Myocyte (in vitro differentiated cells): ENCODE measurements at regions not wholly inside any gene's neighbourhood (a gene's known extent, or its start where the extent isn't known, plus 50 kb on each side); places are given as distances from the start of the nearest gene placed in this dataset.
A peak's percentile ranks its signal among the peaks of the same experiment; 100 is the strongest.
"Not testable (repeated sequence)": the region's sequence is repeated elsewhere in the genome, so short reads cannot be mapped to it uniquely, and the experiment has no call there.

Experiments used
- DNase-seq: peaks from one replicate; pipeline ENCODE4 v3.0.0-alpha.2; 2012; ENCODE audit warnings: low read depth

DNA sequence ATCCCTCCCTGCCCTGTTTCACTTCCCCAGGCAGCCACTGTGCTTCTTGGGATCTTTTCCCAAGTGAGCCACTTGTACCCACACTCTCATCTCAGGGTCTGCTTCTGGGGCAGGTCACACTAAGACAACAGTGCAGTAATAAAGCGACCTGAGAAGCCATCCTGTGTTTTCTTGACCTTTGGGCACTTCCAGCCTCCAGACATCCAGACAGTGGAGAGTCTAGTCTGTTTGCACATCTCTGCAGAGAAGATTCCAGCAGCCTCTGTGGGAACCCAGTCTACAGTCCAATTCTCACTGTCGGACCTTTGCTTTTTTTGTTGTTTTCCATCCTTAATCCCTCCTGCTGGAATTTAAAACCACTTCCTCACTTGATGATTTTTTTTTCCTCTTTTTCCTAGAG lies 50.3 kb upstream of the ATP6AP2 start:
- DNase-seq, result no peak

GRCh38 chrX:40527543-40527942 lies 53.2 kb upstream of the ATP6AP2 start:
- no peak for DNase-seq

DNA sequence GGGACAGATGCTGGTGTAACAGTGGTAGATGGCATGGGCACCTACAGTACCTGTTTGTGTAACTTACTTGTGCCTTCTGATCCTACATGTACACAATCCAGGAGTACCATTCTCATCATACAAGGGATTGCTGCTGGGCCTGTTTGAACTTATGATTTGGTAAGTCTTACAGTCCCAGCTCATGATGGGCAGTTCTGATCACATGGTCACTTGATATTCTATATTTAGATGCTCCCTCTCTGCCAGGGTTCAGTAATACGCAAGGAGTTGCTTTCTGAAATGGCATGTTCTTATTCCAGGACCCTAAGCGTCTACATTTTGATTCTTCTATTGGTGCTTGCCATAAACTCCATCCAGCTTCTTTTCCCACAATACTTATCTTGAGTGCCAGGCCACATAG lies 54.4 kb upstream of the ATP6AP2 start:
- no peak for DNase-seq

GRCh38 chrX:40525901-40526300 lies 54.9 kb upstream of the ATP6AP2 start:
- not testable (repeated sequence) for DNase-seq

DNA sequence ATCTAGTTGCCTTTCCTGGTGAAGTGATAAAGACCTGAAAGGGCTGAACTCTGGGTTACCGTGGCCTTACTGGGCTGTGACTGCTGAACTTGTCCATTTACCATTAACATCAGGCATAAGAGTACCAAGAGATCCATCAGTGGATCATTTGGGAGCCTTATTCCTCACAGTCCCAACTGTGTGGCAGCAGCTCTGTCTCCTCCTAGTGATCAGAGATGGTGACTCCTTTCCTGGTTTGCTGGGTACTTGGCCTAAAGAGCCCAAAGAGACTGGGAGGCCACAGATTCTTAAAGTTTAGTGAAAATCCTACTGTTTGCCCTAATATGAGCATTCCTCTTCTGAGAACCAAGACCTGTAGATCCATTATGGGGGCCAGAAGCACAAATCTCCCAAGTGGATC lies 56.3 kb upstream of the ATP6AP2 start:
- DNase-seq, result no peak

- DNase-seq, result no peak
Measured at GRCh38 chrX:40523852-40524251, 56.9 kb upstream of the ATP6AP2 start.

DNA sequence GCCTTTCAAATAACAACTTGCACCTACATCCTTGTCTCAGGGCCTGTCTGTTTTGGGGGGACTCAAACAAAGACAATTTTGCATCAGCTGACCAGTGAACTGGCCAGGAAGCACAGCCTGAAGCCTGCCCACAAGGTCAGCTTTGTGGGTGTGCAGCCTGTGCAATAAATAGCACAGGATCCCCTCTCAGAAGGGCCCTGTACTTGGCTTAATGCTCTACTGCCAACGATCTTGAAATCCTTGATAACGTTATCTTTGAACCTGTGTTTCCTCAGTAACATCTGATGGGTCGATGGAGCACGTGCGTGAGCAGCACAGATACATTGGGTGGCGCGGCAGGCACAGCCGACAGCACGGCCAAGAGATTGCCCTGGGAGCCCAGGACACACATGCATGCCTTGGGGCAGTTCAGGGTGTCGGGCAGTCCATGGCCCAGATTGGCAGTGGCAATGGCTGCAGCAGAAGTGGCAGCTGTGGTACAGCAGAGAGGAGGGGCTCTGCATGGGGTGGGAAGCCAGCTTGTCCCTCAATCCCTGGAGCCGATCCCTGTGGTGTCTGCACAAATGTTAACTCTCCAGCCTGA lies 58.8 kb upstream of the ATP6AP2 start:
- peak; percentile 35 for DNase-seq

- DNase-seq, result no peak
Measured at GRCh38 chrX:40514376-40514775, 66.4 kb upstream of the ATP6AP2 start.

DNA sequence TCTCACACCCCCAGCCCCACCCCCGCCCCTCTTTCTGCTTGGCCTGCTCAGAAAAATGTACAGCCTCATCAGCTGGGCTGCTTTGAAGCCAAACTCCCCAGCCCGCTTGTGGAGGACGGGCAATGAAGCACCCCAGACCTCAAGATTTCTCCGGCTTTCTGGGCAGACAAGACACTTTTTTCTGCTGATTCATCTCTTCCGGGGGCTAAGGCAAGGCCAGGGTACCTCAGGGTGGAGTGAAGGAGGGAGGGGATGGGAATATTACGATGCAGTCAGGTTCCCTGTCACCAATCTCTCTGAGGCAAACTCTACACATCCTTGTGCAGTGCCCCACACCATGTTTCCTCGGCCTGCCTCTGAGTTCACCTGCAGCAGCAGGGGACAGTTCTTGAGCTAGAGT lies 66.9 kb upstream of the ATP6AP2 start:
- no peak for DNase-seq

GRCh38 chrX:40513012-40513411 lies 67.8 kb upstream of the ATP6AP2 start:
- DNase-seq, result no peak

DNA sequence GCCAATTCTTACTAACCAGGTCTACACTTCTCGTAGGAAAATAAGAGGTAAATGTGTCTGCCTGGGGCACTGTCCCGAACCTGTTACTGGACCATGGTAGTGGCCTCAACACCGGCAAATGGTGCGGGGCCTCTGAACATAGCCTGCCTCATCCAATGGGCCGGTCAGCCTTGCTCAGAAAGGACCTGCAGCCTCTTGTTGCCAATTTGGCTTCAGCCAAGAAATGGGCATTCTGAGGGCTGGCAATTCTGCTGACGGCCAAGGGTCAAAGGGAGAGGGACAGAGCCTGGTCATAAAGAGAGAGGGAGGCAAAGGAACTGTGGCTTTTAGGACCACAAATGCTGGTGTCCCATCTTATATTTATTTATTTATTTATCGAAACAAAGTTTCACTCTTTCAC lies 69.5 kb upstream of the ATP6AP2 start:
- DNase-seq, result no peak

GRCh38 chrX:40508560-40508959 lies 72.2 kb upstream of the ATP6AP2 start:
- no peak for DNase-seq

DNA sequence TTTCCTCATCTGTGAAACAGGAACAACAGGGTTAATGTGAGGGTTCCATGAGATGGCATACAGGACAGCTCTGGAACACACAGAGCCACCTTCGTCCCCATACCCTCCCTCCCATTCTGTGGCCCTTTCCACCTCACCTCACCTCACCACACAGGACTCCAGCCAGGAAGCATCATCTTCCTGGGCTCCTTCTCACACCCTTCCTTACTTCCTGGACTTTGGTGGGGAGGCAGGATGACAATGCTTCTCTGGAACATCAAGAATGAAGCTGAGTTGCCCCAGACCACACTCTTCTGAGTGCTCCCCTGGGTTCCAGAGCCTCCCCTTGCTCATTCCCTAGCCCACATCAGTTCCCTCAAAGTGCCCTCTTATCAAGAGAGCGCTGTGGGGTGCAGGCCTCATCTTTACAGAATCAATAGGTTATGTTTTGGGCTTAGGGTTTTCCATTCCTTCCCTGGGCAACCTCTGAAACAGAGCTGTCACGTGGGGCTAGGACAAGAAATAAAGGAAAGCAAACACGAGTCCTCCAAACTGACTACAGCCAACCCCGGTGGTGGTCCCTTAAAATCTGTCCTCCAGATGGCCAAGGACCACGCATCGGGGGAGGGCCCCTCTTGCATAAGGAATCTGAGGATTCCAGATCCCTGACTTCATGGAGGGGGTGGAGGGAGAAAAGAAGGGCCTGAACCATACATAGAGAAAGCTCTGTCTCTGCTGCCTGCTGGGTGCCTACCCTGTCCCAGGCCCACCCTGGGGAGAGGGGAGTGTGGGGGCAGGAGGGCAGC lies 74.4 kb upstream of the ATP6AP2 start:
- DNase-seq, result no peak

- peak; percentile 86 for DNase-seq
Measured at GRCh38 chrX:40504801-40505605, 75.8 kb upstream of the ATP6AP2 start.

DNA sequence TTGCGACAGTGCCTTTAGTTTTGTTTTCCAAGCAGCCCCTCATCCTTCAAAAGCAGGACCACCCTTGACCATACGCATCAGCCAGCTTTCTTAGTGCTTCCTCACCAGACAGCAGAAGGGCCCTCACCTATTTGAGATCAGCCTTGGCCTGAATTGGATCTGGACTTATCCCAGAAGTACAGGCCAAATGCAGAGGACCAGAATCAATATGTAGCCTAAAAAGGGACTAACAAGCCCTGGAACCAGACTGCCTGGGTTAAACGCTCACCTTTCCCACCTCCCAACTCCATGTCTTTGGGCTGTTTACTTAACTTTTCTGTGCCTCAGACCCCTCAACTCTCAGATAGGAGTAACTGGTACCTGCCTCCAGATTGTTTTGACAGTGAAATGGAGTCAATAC lies 77.7 kb upstream of the ATP6AP2 start:
- DNase-seq, result no peak

DNA sequence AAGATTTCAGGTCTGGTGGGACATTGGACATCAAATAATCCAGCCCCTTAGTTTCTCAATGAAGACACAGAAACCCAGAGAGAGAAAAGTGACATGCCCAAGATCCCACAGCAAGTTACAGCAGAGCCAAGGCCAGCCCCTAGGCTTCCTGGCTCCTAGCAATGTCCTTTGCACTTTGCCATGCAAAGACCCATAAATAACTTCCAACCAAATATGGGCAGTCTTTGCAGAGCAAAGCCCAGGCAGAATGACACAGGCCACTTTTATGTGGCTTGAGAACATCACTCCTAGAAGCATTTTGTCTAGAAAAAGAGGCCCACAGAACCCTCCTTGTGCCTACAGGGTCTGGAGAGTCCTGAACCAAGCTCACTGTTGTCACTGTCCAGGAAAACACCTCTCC lies 78.1 kb upstream of the ATP6AP2 start:
- no peak for DNase-seq

DNA sequence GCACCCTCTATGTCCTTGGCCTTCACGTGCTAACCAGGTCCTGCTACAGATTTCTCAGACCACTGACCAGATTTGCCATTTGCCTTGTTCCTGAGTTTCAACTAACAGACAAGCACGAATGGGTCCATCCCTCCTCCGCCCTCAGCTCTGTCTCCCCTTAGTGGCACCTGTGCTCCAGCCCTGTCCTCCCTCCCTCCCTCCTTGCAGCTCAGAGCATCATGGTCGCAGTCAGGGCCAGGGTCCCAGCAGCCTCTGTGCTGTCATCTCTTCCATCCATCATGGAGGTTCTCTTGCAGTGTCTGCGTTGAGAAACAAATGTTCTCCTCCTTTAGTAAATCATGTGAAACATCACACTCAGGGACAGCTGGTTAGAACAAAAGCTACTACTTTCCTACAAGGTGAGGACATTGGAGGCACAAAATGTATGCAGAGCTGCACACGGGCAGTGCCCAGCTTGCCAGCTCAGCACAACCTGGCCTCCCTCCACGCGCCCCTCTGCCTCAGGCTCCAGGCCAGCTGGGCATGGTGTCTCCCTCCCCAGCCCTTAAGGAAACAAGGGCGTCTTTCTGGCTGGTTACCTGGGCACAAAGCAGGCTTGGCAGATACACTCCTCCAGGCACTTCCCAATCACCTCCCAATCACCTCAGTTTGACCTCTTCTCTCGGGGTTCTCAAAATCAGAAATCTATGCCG lies 79.5 kb upstream of the ATP6AP2 start:
- no peak for DNase-seq

DNA sequence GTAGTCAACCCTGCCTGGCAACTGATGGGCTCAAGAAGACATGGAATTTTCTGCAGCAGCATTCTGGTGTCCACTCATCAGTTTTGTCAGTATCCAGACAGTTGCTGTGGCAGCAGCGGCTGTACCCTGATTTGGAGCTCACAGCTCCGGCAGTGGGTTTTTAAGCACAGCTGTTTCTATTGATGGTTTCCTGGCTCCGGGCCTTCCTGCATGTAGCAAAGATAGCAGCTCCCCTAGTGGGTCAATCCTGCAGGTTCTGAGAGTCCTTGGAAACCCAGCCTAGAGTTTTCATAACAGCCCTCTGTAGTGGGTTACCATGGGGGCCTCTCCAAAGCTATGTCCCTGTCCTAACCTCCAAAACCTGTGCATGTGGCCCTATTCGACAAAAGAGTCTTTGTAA lies 84.0 kb upstream of the ATP6AP2 start:
- DNase-seq, result peak; percentile 85

DNA sequence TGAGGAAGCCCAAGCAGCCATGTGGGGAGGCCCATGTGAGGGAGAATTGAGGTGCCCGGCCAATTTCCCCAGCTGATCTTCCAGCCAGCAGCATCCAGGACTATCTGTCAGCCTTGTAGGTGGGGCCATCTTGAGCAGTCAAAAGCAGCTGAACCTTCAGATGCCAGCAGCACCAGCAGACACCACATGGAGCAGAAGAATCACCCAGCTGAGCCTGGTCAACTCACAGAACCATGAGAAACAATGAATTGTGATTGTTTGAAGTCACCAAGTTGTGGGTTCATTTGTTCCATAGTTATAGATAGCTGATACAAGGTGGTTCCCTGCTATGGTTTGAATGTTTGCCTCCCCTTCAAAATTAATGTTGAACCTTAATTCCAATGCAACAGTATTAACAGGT lies 85.1 kb upstream of the ATP6AP2 start:
- no peak for DNase-seq

- no peak for DNase-seq
Measured at GRCh38 chrX:40494005-40494404, 86.8 kb upstream of the ATP6AP2 start.

- DNase-seq, result no peak
Measured at GRCh38 chrX:40488296-40488695, 92.5 kb upstream of the ATP6AP2 start.

GRCh38 chrX:40485973-40486372 lies 94.8 kb upstream of the ATP6AP2 start:
- no peak for DNase-seq
